Sigmoid colon (tissue), 6 donors: ENCODE measurements at regions not wholly inside any gene's neighbourhood (a gene's known extent, or its start where the extent isn't known, plus 50 kb on each side); places are given as distances from the start of the nearest gene placed in this dataset.

Experiments used
- DNase-seq: peaks from one replicate; pipeline ENCODE4 v3.0.0-alpha.2; 2019
- H3K27ac ChIP-seq, 4 donors: fragments of 200-600 bp; sonication (generic); one replicate each; pipeline ENCODE4 v1.5.1; 2016 to 2019; ENCODE audit warnings: mild to moderate bottlenecking in 1 of 4
- H3K27me3 ChIP-seq, 3 donors: fragments of 200-600 bp; sonication (generic); one replicate each; pipeline ENCODE4 v1.5.1; 2019; ENCODE audit warnings: mild to moderate bottlenecking in 1 of 3
- H3K36me3 ChIP-seq, 4 donors: fragments of 200-600 bp; sonication (generic); one replicate each; pipeline ENCODE4 v1.5.1; 2016 to 2019
- H3K4me1 ChIP-seq, 4 donors: fragments of 200-600 bp; sonication (generic); one replicate each; pipeline ENCODE4 v1.5.1; 2017 to 2019
- H3K4me3 ChIP-seq, 4 donors: fragments of 200-600 bp; sonication (generic); one replicate each; pipeline ENCODE4 v1.5.1; 2017 to 2019; ENCODE audit warnings: mild to moderate bottlenecking in 2 of 4, moderate library complexity in 1 of 4
- H3K9me3 ChIP-seq, 4 donors: fragments of 200-600 bp in 3 of 4; sonication (generic) in 3 of 4; one replicate each; pipeline versions ENCODE4 v1.5.1 to v1.6.1; 2013 to 2019
- CTCF ChIP-seq, 4 experiments: fragments of 450-650 bp in 3 of 4; fragments of 200-600 bp in 1 of 4; IDR thresholded peaks; one replicate each; pipeline ENCODE4 v1.5.1; 2016 to 2019; ENCODE audit warnings: antibody characterized with exemption in 4 of 4, mild to moderate bottlenecking in 3 of 4, moderate library complexity in 2 of 4
- EP300 ChIP-seq, 4 donors: sonication (generic); formaldehyde crosslinking; IDR thresholded peaks; one replicate each; pipeline ENCODE4 v1.6.1; 2017; ENCODE audit warnings: antibody characterized with exemption in 4 of 4
- POLR2A ChIP-seq, 2 donors: fragments of 450-650 bp; IDR thresholded peaks; one replicate each; pipeline ENCODE4 v1.6.1; 2016; ENCODE audit warnings: antibody characterized with exemption in 2 of 2, mild to moderate bottlenecking in 2 of 2, moderate library complexity in 2 of 2
- POLR2AphosphoS5 ChIP-seq, 4 donors: sonication (generic); formaldehyde crosslinking; IDR thresholded peaks; one replicate each; pipeline ENCODE4 v1.6.1; 2017; ENCODE audit warnings: antibody characterized with exemption in 4 of 4
- WGBS, 2 donors: extraction: QIAGEN DNeasy Blood & Tissue Kit; methylation state at CpG; one replicate each; pipeline ENCODE4 v1.1.7; 2013; 5-methylcytosine and 5-hydroxymethylcytosine counted together
- intact Hi-C: fragments of 100-400 bp; cut with DNase I; formaldehyde crosslinking; loops from one replicate; pipeline ENCODE4 v1.15.1; 2023
- donor health status: healthy with polysubstance abuse.
- donor health status: healthy.

- no peak for DNase-seq
- H3K36me3 ChIP-seq: no peaks in the 10 kb centered on the region
- TF ChIP-seq CTCF (IDR thresholded peaks at IDR 0.05) (no peak), POLR2AphosphoS5 (IDR thresholded peaks at IDR 0.05) (no peak), EP300 (IDR thresholded peaks at IDR 0.05) (no peak), POLR2A (IDR thresholded peaks at IDR 0.05) (no peak)
- intact Hi-C loops: no loop called here
- no peaks in the 10 kb centered on the region for H3K9me3 ChIP-seq
- no peak overlapping the region for H3K27ac ChIP-seq
- WGBS, 2 donors: 74 to 81% methylated on average over 39 of the region's 39 CpGs
- no peak overlapping the region for H3K4me3 ChIP-seq
- peaks cover 0 to 26% (median 10%) of the 10 kb centered on the region in 3 donors for H3K27me3 ChIP-seq
- peaks cover 0 to 20% (median 15%) of the 10 kb centered on the region in 4 donors for H3K4me1 ChIP-seq
Observed at GRCh38 chr7:376306-377079, 86.5 kb downstream of the FOXL3 start.

DNA sequence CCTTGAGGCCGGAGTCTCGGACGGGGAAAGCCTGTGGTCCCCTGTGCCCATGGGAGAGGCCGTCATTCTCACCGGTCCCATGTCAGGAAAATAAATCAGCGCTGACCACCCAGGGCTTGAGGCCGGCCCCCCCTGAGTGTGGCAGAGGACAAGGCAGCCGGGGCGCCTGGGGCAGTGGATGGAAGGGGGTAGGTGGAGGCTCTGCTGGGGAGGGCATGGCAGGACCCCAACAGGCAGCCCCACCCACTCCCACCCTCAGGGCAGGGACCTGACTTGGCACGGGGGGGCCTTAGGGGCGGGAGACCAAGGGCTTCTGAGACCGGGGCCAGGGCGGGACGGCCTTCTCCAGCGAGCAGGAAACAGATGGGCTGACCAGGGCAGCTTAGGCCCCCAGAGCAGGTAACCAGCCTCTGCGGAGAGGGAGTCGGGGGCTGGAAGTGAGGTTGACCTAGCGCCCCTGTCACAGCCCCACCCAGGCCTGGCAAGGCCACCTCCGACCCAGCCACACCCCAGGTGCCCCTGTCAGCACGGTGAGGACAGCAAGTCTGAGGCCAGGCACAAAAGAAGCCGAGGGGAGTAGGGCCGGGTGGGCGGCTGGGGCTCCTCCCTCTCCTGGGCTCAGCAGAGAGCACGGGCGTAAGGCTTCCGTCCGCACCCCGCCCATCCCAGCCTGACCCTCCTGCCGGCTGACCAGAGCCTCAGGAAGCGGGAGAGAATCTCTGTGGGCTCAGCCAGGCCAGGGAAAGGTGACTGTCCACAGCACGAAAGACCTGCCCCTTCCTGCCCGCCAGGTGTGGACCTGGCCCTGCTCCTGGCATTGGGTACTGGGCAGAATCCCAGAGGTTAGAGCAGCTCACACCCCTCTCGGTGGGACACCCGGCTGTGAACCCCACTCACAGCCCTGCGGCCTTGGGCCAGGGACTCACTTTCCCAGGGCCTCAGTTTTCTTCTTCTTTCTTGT lies 87.4 kb downstream of the FOXL3 start:
- intact Hi-C loops: no loop called here
- no peaks in the 10 kb centered on the region for H3K36me3 ChIP-seq
- no peaks in the 10 kb centered on the region for H3K9me3 ChIP-seq
- TF ChIP-seq EP300 (IDR thresholded peaks at IDR 0.05) (no peak), POLR2A (IDR thresholded peaks at IDR 0.05) (no peak), CTCF (IDR thresholded peaks at IDR 0.05) (no peak), POLR2AphosphoS5 (IDR thresholded peaks at IDR 0.05) (no peak)
- no peak overlapping the region for H3K4me3 ChIP-seq
- DNase-seq: peak; percentile 71
- peaks cover 0 to 20% (median 15%) of the 10 kb centered on the region in 4 donors for H3K4me1 ChIP-seq
- H3K27me3 ChIP-seq: peaks cover 0 to 26% (median 10%) of the 10 kb centered on the region in 3 donors
- no peak overlapping the region for H3K27ac ChIP-seq
- WGBS, 2 donors: 69 to 79% methylated on average over 35 of the region's 35 CpGs

GRCh38 chr7:378041-378420 lies 88.1 kb downstream of the FOXL3 start:
- Histone ChIP-seq H3K36me3 (no peaks in the 10 kb centered on the region), H3K4me3 (no peak overlapping the region), H3K9me3 (peaks cover 0 to 1% (median 0%) of the 10 kb centered on the region in 4 donors), H3K27me3 (peaks cover 0 to 26% (median 10%) of the 10 kb centered on the region in 3 donors), H3K27ac (no peak overlapping the region), H3K4me1 (peaks cover 0 to 20% (median 15%) of the 10 kb centered on the region in 4 donors)
- TF ChIP-seq POLR2AphosphoS5 (IDR thresholded peaks at IDR 0.05) (no peak), CTCF (IDR thresholded peaks at IDR 0.05) (no peak), POLR2A (IDR thresholded peaks at IDR 0.05) (no peak), EP300 (IDR thresholded peaks at IDR 0.05) (no peak)
- DNase-seq: no peak
- WGBS, 2 donors: 96 to 97% methylated on average over 13 of the region's 13 CpGs
- intact Hi-C loops: no loop called here

GRCh38 chr7:378551-379455 lies 88.8 kb downstream of the FOXL3 start:
- 67 to 76% methylated on average over 44 of the region's 44 CpGs for WGBS, 2 donors
- Histone ChIP-seq H3K36me3 (no peaks in the 10 kb centered on the region), H3K4me3 (peak overlapping the region in 3 of 4 donors; percentile 18 to 41 (median 40)), H3K27ac (no peak overlapping the region), H3K4me1 (peaks cover 0 to 16% (median 14%) of the 10 kb centered on the region in 4 donors), H3K9me3 (peaks cover 0 to 7% (median 0%) of the 10 kb centered on the region in 4 donors), H3K27me3 (peaks cover 0 to 26% (median 10%) of the 10 kb centered on the region in 3 donors)
- peak; percentile 68 for DNase-seq
- TF ChIP-seq POLR2A (IDR thresholded peaks at IDR 0.05) (no peak), POLR2AphosphoS5 (IDR thresholded peaks at IDR 0.05) (no peak), CTCF (IDR thresholded peaks at IDR 0.05) (no peak), EP300 (IDR thresholded peaks at IDR 0.05) (no peak)
- intact Hi-C loops: no loop called here
